Activated naive CD8-positive, alpha-beta T cell treated with anti-CD3 and anti-CD28 coated beads, Interleukin-2, amount 10 ng/mL, durations not matched to agents 7 days and 5 days (primary cell): ENCODE measurements at regions not wholly inside any gene's neighbourhood (a gene's known extent, or its start where the extent isn't known, plus 50 kb on each side); places are given as distances from the start of the nearest gene placed in this dataset.
"Not testable (repeated sequence)": the region's sequence is repeated elsewhere in the genome, so short reads cannot be mapped to it uniquely, and the experiment has no call there.

ENCODE experiments used
- ATAC-seq: fragments of 150-1000 bp; cut with Tn5 transposase; one replicate; pipeline ENCODE4 v1.10.0; 2021; ENCODE audit warnings: low read depth, moderate library complexity
- POLR2A ChIA-PET: fragments of 350-600 bp; sonication (Branson Sonifier 250); formaldehyde crosslinking; loops from one replicate; lab custom pipeline; 2021; ENCODE audit warnings: antibody characterized with exemption; lab: Charles Lee
- DNase-seq: peaks from one replicate; pipeline ENCODE4 v3.0.0; 2021
- H3K27ac Mint-ChIP-seq: one replicate; pipeline ENCODE4 v1.8.0; 2022; ENCODE audit warnings: mild to moderate bottlenecking, mixed read lengths
- H3K27me3 Mint-ChIP-seq: one replicate; pipeline ENCODE4 v1.8.0; 2022; ENCODE audit warnings: mild to moderate bottlenecking, moderate library complexity, mixed read lengths
- H3K36me3 Mint-ChIP-seq: one replicate; pipeline ENCODE4 v1.8.0; 2021; ENCODE audit warnings: mild to moderate bottlenecking, mixed read lengths
- H3K4me1 Mint-ChIP-seq: one replicate; pipeline ENCODE4 v1.8.0; 2021; ENCODE audit warnings: mixed read lengths
- H3K4me3 Mint-ChIP-seq: one replicate; pipeline ENCODE4 v1.8.0; 2022; ENCODE audit warnings: mild to moderate bottlenecking, moderate library complexity, mixed read lengths
- H3K9me3 Mint-ChIP-seq: one replicate; pipeline ENCODE4 v1.8.0; 2021; ENCODE audit warnings: mixed read lengths

GRCh38 chr3:159499031-159499793 lies 489.4 kb upstream of the IL12A start:
- no peak overlapping the region for H3K4me3 Mint-ChIP-seq
- no peaks in the 10 kb centered on the region for H3K27me3 Mint-ChIP-seq
- no peak for ATAC-seq
- POLR2A ChIA-PET, result no interaction called here
- H3K27ac Mint-ChIP-seq, result no peak overlapping the region
- H3K4me1 Mint-ChIP-seq, result no peaks in the 10 kb centered on the region
- DNase-seq, result no peak
- H3K9me3 Mint-ChIP-seq, result no peaks in the 10 kb centered on the region
- no peaks in the 10 kb centered on the region for H3K36me3 Mint-ChIP-seq

DNA sequence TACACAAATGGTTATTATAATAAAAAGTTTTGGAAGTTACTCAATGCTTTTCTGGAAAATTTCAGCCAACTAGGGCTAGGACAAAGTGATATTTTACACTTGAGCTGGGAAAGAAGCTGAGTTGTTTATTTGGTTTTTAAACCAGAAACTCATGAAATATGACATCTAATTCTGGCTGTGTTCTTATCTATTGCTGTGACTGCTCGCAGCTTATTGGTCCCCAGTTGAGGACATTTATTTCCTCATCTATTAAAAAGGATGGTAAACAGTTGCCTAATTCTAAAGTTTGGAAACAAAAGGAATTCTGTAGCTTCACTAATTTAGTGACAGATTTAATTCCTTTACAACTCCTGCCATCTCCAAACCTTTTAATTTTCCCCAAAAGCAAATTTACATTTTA lies 487.6 kb upstream of the IL12A start:
- no peaks in the 10 kb centered on the region for H3K36me3 Mint-ChIP-seq
- no peak overlapping the region for H3K27ac Mint-ChIP-seq
- no peaks in the 10 kb centered on the region for H3K4me1 Mint-ChIP-seq
- DNase-seq (no peak), ATAC-seq (no peak)
- POLR2A ChIA-PET, result no interaction called here
- H3K9me3 Mint-ChIP-seq, result no peaks in the 10 kb centered on the region
- H3K27me3 Mint-ChIP-seq, result no peaks in the 10 kb centered on the region
- no peak overlapping the region for H3K4me3 Mint-ChIP-seq

GRCh38 chr3:159502986-159503385 lies 485.6 kb upstream of the IL12A start:
- Mint-ChIP-seq H3K4me3 (no peak overlapping the region), H3K27me3 (no peaks in the 10 kb centered on the region), H3K27ac (no peak overlapping the region), H3K4me1 (no peaks in the 10 kb centered on the region), H3K36me3 (no peaks in the 10 kb centered on the region), H3K9me3 (no peaks in the 10 kb centered on the region)
- ATAC-seq (no peak), DNase-seq (no peak)
- POLR2A ChIA-PET, result no interaction called here

DNA sequence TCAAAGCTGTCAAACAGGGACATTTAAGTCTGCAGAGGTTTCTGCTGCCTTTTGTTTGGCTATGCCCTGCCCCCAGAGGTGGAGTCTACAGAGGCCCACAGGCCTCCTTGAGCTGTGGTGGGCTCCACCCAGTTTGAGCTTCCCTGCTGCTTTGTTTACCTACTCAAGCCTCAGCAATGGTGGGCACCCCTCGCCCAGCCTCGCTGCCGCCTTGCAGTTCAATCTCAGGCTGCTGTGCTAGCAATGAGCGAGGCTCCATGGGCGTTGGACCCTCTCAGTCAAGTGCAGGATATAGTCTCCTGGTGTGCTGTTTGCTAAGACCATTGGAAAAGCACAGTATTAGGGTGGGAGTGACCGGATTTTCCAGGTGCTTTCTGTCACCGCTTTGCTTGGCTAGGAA lies 477.6 kb upstream of the IL12A start:
- ATAC-seq, H3K27me3 Mint-ChIP-seq, H3K27ac Mint-ChIP-seq, H3K9me3 Mint-ChIP-seq, H3K4me1 Mint-ChIP-seq, POLR2A ChIA-PET, H3K36me3 Mint-ChIP-seq, DNase-seq, H3K4me3 Mint-ChIP-seq: not testable (repeated sequence)

DNA sequence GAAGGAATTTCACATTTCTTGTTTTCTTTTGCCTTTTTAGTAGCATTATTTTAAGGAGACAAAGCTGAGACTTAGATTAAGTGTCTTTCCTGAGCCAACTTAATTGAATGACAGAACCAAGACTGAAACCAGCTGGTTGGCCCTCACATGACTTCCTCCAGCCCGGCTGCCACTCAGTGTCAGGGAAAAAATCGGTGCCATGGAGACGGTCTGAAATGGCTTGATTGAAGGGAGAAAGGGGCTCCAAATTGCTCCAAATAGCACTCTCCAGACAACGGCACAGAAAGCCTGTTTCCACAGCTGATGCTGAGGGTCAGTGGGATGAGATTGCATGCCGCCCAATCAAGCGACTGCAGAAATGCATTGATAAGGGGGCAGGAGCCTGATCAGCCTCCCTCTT lies 475.2 kb upstream of the IL12A start:
- Mint-ChIP-seq H3K27ac (no peak overlapping the region), H3K4me3 (no peak overlapping the region), H3K4me1 (no peaks in the 10 kb centered on the region), H3K27me3 (no peaks in the 10 kb centered on the region), H3K9me3 (peaks cover 3% of the 10 kb centered on the region), H3K36me3 (no peaks in the 10 kb centered on the region)
- POLR2A ChIA-PET, result no interaction called here
- DNase-seq, result no peak
- no peak for ATAC-seq

DNA sequence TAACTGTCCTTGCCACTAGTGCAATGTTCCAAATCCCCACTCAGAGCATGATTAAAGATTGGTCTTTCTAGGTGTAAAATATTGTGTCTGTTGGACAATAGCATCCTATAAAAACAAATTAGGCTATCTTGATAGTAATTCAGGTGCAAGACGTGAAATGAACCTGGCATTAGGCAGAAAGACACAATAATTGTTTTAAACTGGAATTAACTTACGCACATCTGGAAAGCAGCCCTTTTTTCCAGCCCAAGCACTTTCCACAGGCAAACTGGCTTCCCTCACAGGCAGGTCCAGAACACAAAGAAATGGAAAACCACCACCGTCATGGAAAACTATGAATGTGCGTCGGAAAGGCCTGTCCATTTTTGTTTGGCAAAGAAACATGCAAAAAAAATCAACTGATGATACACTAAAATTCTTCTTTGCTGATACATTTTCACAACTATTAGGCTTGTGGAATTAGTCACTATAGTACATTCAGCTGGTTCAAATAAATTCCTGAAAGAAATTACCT lies 474.7 kb upstream of the IL12A start:
- POLR2A ChIA-PET, result no interaction called here
- DNase-seq (no peak), ATAC-seq (no peak)
- Mint-ChIP-seq H3K9me3 (peaks cover 2% of the 10 kb centered on the region), H3K27me3 (no peaks in the 10 kb centered on the region), H3K36me3 (no peaks in the 10 kb centered on the region), H3K27ac (no peak overlapping the region), H3K4me3 (no peak overlapping the region), H3K4me1 (no peaks in the 10 kb centered on the region)

DNA sequence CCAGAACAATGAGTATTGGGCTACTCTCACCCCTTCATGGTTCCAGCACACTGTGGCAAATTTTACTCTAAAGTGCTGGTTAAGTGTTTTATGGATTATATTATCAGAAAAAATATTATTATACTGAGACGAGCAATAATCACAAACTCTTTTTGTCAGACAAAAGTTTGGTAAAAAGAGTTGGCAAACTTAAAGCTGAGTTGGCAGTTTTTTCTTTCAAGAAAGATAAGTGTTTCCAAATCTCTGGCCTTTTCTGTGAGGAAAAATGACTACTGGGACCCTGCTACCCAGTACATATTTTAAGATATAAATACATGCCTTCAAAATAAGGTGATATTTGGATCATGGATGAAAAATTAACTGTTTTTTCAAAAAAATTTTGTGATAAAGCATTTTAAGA lies 471.5 kb upstream of the IL12A start:
- DNase-seq (no peak), ATAC-seq (no peak)
- Mint-ChIP-seq H3K4me1 (no peaks in the 10 kb centered on the region), H3K4me3 (no peak overlapping the region), H3K9me3 (peaks cover 2% of the 10 kb centered on the region), H3K27me3 (no peaks in the 10 kb centered on the region), H3K27ac (no peak overlapping the region), H3K36me3 (no peaks in the 10 kb centered on the region)
- POLR2A ChIA-PET, result no interaction called here

GRCh38 chr3:159520638-159521037 lies 468.0 kb upstream of the IL12A start:
- no peak for DNase-seq
- no peaks in the 10 kb centered on the region for H3K4me1 Mint-ChIP-seq
- no peaks in the 10 kb centered on the region for H3K9me3 Mint-ChIP-seq
- H3K36me3 Mint-ChIP-seq, result no peaks in the 10 kb centered on the region
- H3K4me3 Mint-ChIP-seq, result no peak overlapping the region
- no peaks in the 10 kb centered on the region for H3K27me3 Mint-ChIP-seq
- POLR2A ChIA-PET, result no interaction called here
- H3K27ac Mint-ChIP-seq, result no peak overlapping the region
- ATAC-seq, result no peak

- Mint-ChIP-seq H3K27ac (no peak overlapping the region), H3K4me1 (no peaks in the 10 kb centered on the region), H3K4me3 (no peak overlapping the region), H3K9me3 (no peaks in the 10 kb centered on the region), H3K27me3 (no peaks in the 10 kb centered on the region), H3K36me3 (no peaks in the 10 kb centered on the region)
- POLR2A ChIA-PET, result no interaction called here
- ATAC-seq (no peak), DNase-seq (no peak)
Observed at GRCh38 chr3:159522276-159522675, 466.4 kb upstream of the IL12A start.

GRCh38 chr3:159528251-159528895 lies 460.3 kb upstream of the IL12A start:
- Mint-ChIP-seq H3K36me3 (no peaks in the 10 kb centered on the region), H3K27me3 (no peaks in the 10 kb centered on the region), H3K27ac (no peak overlapping the region), H3K9me3 (no peaks in the 10 kb centered on the region), H3K4me1 (no peaks in the 10 kb centered on the region), H3K4me3 (no peak overlapping the region)
- POLR2A ChIA-PET, result no interaction called here
- ATAC-seq, result no peak
- no peak for DNase-seq

GRCh38 chr3:159532577-159532976 lies 456.1 kb upstream of the IL12A start:
- Mint-ChIP-seq H3K36me3 (no peaks in the 10 kb centered on the region), H3K9me3 (no peaks in the 10 kb centered on the region), H3K27ac (no peak overlapping the region), H3K4me1 (no peaks in the 10 kb centered on the region), H3K4me3 (no peak overlapping the region), H3K27me3 (no peaks in the 10 kb centered on the region)
- POLR2A ChIA-PET, result no interaction called here
- no peak for ATAC-seq
- no peak for DNase-seq

- ATAC-seq (no peak), DNase-seq (no peak)
- Mint-ChIP-seq H3K9me3 (no peaks in the 10 kb centered on the region), H3K4me3 (no peak overlapping the region), H3K36me3 (no peaks in the 10 kb centered on the region), H3K4me1 (no peaks in the 10 kb centered on the region), H3K27ac (no peak overlapping the region), H3K27me3 (no peaks in the 10 kb centered on the region)
- POLR2A ChIA-PET, result no interaction called here
Observed at GRCh38 chr3:159534496-159534895, 454.1 kb upstream of the IL12A start.

DNA sequence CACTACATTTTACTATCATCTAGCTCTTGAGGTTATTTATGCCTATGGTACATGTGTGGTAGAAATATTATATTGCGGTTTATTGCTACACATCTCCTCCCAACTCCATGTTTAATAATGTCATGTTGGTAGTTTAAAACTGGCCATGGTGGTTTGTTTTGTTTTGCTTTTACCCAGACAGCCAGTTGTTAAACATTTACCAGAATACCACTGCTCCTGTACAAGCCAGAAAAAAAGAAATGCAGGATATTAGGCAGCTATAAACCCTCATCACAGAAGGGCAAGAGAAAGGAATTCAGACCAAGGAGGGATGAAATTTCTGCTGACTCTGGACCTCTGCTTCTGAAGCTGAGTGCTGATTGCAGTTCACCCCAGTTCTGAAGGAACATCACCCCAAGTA lies 451.8 kb upstream of the IL12A start:
- Mint-ChIP-seq H3K9me3 (no peaks in the 10 kb centered on the region), H3K27ac (no peak overlapping the region), H3K36me3 (no peaks in the 10 kb centered on the region), H3K27me3 (no peaks in the 10 kb centered on the region), H3K4me3 (no peak overlapping the region), H3K4me1 (no peaks in the 10 kb centered on the region)
- ATAC-seq (no peak), DNase-seq (no peak)
- POLR2A ChIA-PET, result no interaction called here

DNA sequence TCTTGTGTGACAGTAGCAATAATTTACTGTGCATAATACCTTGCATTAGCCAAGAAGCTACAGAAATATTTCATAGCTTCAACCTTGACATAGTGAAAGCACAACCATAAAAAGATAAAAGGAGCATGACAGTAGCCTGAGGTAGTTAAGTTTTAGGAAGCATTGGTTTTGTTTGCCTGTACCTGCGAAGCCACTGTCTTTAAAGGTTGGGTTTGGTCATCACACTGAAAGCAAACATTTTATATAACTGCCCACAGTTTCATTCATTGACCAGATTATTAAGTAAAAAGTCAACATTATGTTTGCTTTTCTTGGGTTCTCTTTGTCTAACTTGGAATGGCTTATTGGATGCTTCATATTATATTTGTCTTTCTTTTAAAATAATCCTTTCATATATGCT lies 450.1 kb upstream of the IL12A start:
- POLR2A ChIA-PET, result no interaction called here
- no peak overlapping the region for H3K4me3 Mint-ChIP-seq
- H3K27ac Mint-ChIP-seq, result no peak overlapping the region
- no peaks in the 10 kb centered on the region for H3K27me3 Mint-ChIP-seq
- H3K4me1 Mint-ChIP-seq, result no peaks in the 10 kb centered on the region
- ATAC-seq, result no peak
- no peaks in the 10 kb centered on the region for H3K9me3 Mint-ChIP-seq
- H3K36me3 Mint-ChIP-seq, result no peaks in the 10 kb centered on the region
- DNase-seq, result no peak
